ENCODE measurements at regions not wholly inside any gene's neighbourhood (a gene's known extent, or its start where the extent isn't known, plus 50 kb on each side); places are given as distances from the start of the nearest gene placed in this dataset.
A peak's percentile ranks its signal among the peaks of the same experiment; 100 is the strongest.

- DNase-seq (ENCODE audit: low spot score) = peak; percentile 51
- intact Hi-C loops (cut with DNase I) = no loop called here
Observed at GRCh38 chr18:78754311-78755043, 225.1 kb upstream of the SALL3 start.

- DNase-seq (ENCODE audit: low spot score) = no peak
- intact Hi-C loops (cut with DNase I) = no loop called here
Observed at GRCh38 chr18:78757014-78757413, 222.6 kb upstream of the SALL3 start.

- intact Hi-C loops (cut with DNase I) = no loop called here
- no peak for DNase-seq (ENCODE audit: low spot score)
Observed at GRCh38 chr18:78758496-78758895, 221.1 kb upstream of the SALL3 start.

- no peak for DNase-seq (ENCODE audit: low spot score)
Observed at GRCh38 chr18:78762753-78763152, 216.9 kb upstream of the SALL3 start.

GRCh38 chr18:78764544-78764943 lies 215.1 kb upstream of the SALL3 start:
- intact Hi-C loops (cut with DNase I) = no loop called here
- no peak for DNase-seq (ENCODE audit: low spot score)

More at GRCh38 chr18:78762753-78763152, 216.9 kb upstream of the SALL3 start:
- intact Hi-C loops (cut with DNase I) = no loop called here

- no peak for DNase-seq (ENCODE audit: low spot score)
- intact Hi-C loops (cut with DNase I) = no loop called here
Observed at GRCh38 chr18:78765142-78765541, 214.5 kb upstream of the SALL3 start.

- no peak for DNase-seq (ENCODE audit: low spot score)
- intact Hi-C loops (cut with DNase I) = no loop called here
Observed at GRCh38 chr18:78765637-78766281, 213.9 kb upstream of the SALL3 start.

- DNase-seq (ENCODE audit: low spot score) = no peak
- intact Hi-C loops (cut with DNase I) = no loop called here
Observed at GRCh38 chr18:78766651-78767533, 212.7 kb upstream of the SALL3 start.

- intact Hi-C loops (cut with DNase I) = no loop called here
- DNase-seq (ENCODE audit: low spot score) = no peak
Observed at GRCh38 chr18:78767648-78768071, 212.0 kb upstream of the SALL3 start.

GRCh38 chr18:78768221-78768620 lies 211.4 kb upstream of the SALL3 start:
- intact Hi-C loops (cut with DNase I) = no loop called here
- no peak for DNase-seq (ENCODE audit: low spot score)

GRCh38 chr18:78768656-78769501 lies 210.7 kb upstream of the SALL3 start:
- intact Hi-C loops (cut with DNase I) = no loop called here
- DNase-seq (ENCODE audit: low spot score) = no peak

GRCh38 chr18:78769502-78770105 lies 210.0 kb upstream of the SALL3 start:
- intact Hi-C loops (cut with DNase I) = no loop called here
- DNase-seq (ENCODE audit: low spot score) = no peak

- DNase-seq (ENCODE audit: low spot score) = no peak
- intact Hi-C loops (cut with DNase I) = no loop called here
Observed at GRCh38 chr18:78770139-78770822, 209.3 kb upstream of the SALL3 start.

- intact Hi-C loops (cut with DNase I) = no loop called here
- DNase-seq (ENCODE audit: low spot score) = no peak
Observed at GRCh38 chr18:78770823-78771139, 208.8 kb upstream of the SALL3 start.

- intact Hi-C loops (cut with DNase I) = no loop called here
Observed at GRCh38 chr18:78771496-78772359, 207.9 kb upstream of the SALL3 start.

GRCh38 chr18:78772360-78773302 lies 207.0 kb upstream of the SALL3 start:
- no peak for DNase-seq (ENCODE audit: low spot score)
- intact Hi-C loops (cut with DNase I) = no loop called here

More at GRCh38 chr18:78771496-78772359, 207.9 kb upstream of the SALL3 start:
- no peak for DNase-seq (ENCODE audit: low spot score)

GRCh38 chr18:78773303-78773755 lies 206.3 kb upstream of the SALL3 start:
- intact Hi-C loops (cut with DNase I) = no loop called here
- peak; percentile 73 for DNase-seq (ENCODE audit: low spot score)
